ENCODE measurements at regions not wholly inside any gene's neighbourhood (a gene's known extent, or its start where the extent isn't known, plus 50 kb on each side); places are given as distances from the start of the nearest gene placed in this dataset.

GRCh38 chr1:198846556-198846955 is 207.7 kb downstream of the PTPRC start:
- no peaks in the 10 kb centered on the region for H3K27me3 Mint-ChIP-seq (ENCODE audit: low read depth, unreplicated experiment)
- DNase-seq (ENCODE audit: low read depth), result peak; percentile 51
- H3K36me3 Mint-ChIP-seq (ENCODE audit: low read depth, unreplicated experiment), result peaks cover 30% of the 10 kb centered on the region
- Histone ChIP-seq H3K36me3 (ENCODE audit: insufficient read depth, low read length) (peaks cover 20% of the 10 kb centered on the region), H3K9ac (ENCODE audit: low read length) (no peak overlapping the region), H3K27ac (ENCODE audit: low read depth, low read length) (no peak overlapping the region), H3K4me3 (ENCODE audit: insufficient read depth, low read depth, low read length) (no peak overlapping the region), H2AFZ (ENCODE audit: low read depth, low read length) (no peak overlapping the region), H3K4me2 (ENCODE audit: low read length) (no peak overlapping the region), H4K20me1 (ENCODE audit: insufficient read depth, low read length) (peaks cover 47% of the 10 kb centered on the region), H3K27me3 (ENCODE audit: insufficient read depth, low read length) (no peaks in the 10 kb centered on the region), H3K4me1 (ENCODE audit: insufficient read depth, low read length) (no peaks in the 10 kb centered on the region), H3K79me2 (ENCODE audit: insufficient read depth, low read length) (peaks cover 43% of the 10 kb centered on the region), H3K9me3 (ENCODE audit: insufficient read depth, low read depth, low read length) (no peaks in the 10 kb centered on the region)
- peaks cover 10% of the 10 kb centered on the region for H3K9me3 Mint-ChIP-seq (ENCODE audit: unreplicated experiment)
- H3K4me3 Mint-ChIP-seq (ENCODE audit: unreplicated experiment), result no peak overlapping the region
- TF ChIP-seq, protein P1, sequence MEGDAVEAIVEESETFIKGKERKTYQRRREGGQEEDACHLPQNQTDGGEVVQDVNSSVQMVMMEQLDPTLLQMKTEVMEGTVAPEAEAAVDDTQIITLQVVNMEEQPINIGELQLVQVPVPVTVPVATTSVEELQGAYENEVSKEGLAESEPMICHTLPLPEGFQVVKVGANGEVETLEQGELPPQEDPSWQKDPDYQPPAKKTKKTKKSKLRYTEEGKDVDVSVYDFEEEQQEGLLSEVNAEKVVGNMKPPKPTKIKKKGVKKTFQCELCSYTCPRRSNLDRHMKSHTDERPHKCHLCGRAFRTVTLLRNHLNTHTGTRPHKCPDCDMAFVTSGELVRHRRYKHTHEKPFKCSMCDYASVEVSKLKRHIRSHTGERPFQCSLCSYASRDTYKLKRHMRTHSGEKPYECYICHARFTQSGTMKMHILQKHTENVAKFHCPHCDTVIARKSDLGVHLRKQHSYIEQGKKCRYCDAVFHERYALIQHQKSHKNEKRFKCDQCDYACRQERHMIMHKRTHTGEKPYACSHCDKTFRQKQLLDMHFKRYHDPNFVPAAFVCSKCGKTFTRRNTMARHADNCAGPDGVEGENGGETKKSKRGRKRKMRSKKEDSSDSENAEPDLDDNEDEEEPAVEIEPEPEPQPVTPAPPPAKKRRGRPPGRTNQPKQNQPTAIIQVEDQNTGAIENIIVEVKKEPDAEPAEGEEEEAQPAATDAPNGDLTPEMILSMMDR (IDR thresholded peaks at IDR 0.05; ENCODE audit: insufficient read depth, low read depth, low read length), result no peak
- no peak for TF ChIP-seq EZH2 (IDR thresholded peaks at IDR 0.05; ENCODE audit: insufficient read depth, low read length)
- H3K4me1 Mint-ChIP-seq (ENCODE audit: low read depth, unreplicated experiment), result peaks cover 34% of the 10 kb centered on the region
- H3K27ac Mint-ChIP-seq (ENCODE audit: unreplicated experiment), result peak overlapping the region; percentile 84
- no peak for FAIRE-seq

DNA sequence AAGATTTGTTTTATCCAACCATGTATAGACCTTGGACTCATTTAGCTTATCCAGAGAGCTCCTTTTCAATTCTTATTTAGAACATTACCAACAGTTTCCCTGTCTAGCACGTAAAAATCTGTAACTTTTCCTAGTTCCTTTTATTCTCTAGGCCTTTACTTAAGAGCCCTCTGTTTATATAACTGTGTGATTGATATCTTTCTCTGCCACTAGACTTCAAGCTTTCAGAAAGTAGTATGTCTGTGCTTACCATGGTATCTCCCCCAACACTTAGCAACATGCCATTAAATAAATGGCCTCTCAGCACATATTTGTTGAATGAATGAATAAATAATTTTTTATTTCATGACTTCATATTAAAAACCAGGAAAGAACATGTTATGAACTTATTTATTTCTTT is 209.4 kb downstream of the PTPRC start:
- Histone ChIP-seq H3K79me2 (ENCODE audit: insufficient read depth, low read length) (peaks cover 52% of the 10 kb centered on the region), H3K27me3 (ENCODE audit: insufficient read depth, low read length) (no peaks in the 10 kb centered on the region), H3K36me3 (ENCODE audit: insufficient read depth, low read length) (peaks cover 15% of the 10 kb centered on the region), H3K9me3 (ENCODE audit: insufficient read depth, low read depth, low read length) (no peaks in the 10 kb centered on the region), H4K20me1 (ENCODE audit: insufficient read depth, low read length) (peaks cover 35% of the 10 kb centered on the region), H2AFZ (ENCODE audit: low read depth, low read length) (no peak overlapping the region), H3K4me2 (ENCODE audit: low read length) (no peak overlapping the region), H3K27ac (ENCODE audit: low read depth, low read length) (no peak overlapping the region), H3K4me3 (ENCODE audit: insufficient read depth, low read depth, low read length) (no peak overlapping the region), H3K4me1 (ENCODE audit: insufficient read depth, low read length) (no peaks in the 10 kb centered on the region), H3K9ac (ENCODE audit: low read length) (no peak overlapping the region)
- no peak for FAIRE-seq
- DNase-seq (ENCODE audit: low read depth), result peak; percentile 27
- Mint-ChIP-seq H3K4me1 (ENCODE audit: low read depth, unreplicated experiment) (peaks cover 30% of the 10 kb centered on the region), H3K27ac (ENCODE audit: unreplicated experiment) (no peak overlapping the region), H3K9me3 (ENCODE audit: unreplicated experiment) (peaks cover 10% of the 10 kb centered on the region), H3K36me3 (ENCODE audit: low read depth, unreplicated experiment) (peaks cover 31% of the 10 kb centered on the region), H3K4me3 (ENCODE audit: unreplicated experiment) (no peak overlapping the region), H3K27me3 (ENCODE audit: low read depth, unreplicated experiment) (no peaks in the 10 kb centered on the region)
- TF ChIP-seq EZH2 (IDR thresholded peaks at IDR 0.05; ENCODE audit: insufficient read depth, low read length), result no peak
- TF ChIP-seq, protein P1 (IDR thresholded peaks at IDR 0.05; ENCODE audit: insufficient read depth, low read depth, low read length), result no peak

DNA sequence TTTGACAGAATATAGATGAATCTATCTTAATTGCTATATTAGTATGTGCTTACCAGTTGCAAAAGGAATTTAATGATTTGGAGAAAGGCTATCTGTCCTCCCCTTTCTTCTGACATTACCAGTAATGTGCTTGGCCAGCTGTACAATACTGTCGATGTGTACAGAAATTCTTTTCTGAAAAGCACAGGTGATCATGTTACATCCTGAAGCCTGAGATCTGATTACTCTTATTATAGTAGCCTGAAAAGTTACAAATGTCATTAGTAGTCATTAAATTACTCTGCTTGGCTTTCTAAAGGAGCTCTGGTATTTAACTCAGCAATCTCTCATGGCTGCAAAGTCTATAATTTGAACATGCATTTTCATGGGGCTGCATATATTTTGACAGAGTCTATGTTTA is 209.8 kb downstream of the PTPRC start:
- Histone ChIP-seq H3K9ac (ENCODE audit: low read length) (no peak overlapping the region), H3K4me1 (ENCODE audit: insufficient read depth, low read length) (no peaks in the 10 kb centered on the region), H3K4me2 (ENCODE audit: low read length) (no peak overlapping the region), H3K36me3 (ENCODE audit: insufficient read depth, low read length) (peaks cover 14% of the 10 kb centered on the region), H3K27me3 (ENCODE audit: insufficient read depth, low read length) (no peaks in the 10 kb centered on the region), H3K9me3 (ENCODE audit: insufficient read depth, low read depth, low read length) (no peaks in the 10 kb centered on the region), H3K79me2 (ENCODE audit: insufficient read depth, low read length) (peaks cover 54% of the 10 kb centered on the region), H2AFZ (ENCODE audit: low read depth, low read length) (no peak overlapping the region), H4K20me1 (ENCODE audit: insufficient read depth, low read length) (peaks cover 32% of the 10 kb centered on the region), H3K27ac (ENCODE audit: low read depth, low read length) (no peak overlapping the region), H3K4me3 (ENCODE audit: insufficient read depth, low read depth, low read length) (no peak overlapping the region)
- peaks cover 30% of the 10 kb centered on the region for H3K36me3 Mint-ChIP-seq (ENCODE audit: low read depth, unreplicated experiment)
- peaks cover 10% of the 10 kb centered on the region for H3K9me3 Mint-ChIP-seq (ENCODE audit: unreplicated experiment)
- no peak overlapping the region for H3K27ac Mint-ChIP-seq (ENCODE audit: unreplicated experiment)
- FAIRE-seq (no peak), DNase-seq (ENCODE audit: low read depth) (no peak)
- H3K4me1 Mint-ChIP-seq (ENCODE audit: low read depth, unreplicated experiment), result peaks cover 30% of the 10 kb centered on the region
- H3K27me3 Mint-ChIP-seq (ENCODE audit: low read depth, unreplicated experiment), result no peaks in the 10 kb centered on the region
- TF ChIP-seq EZH2 (IDR thresholded peaks at IDR 0.05; ENCODE audit: insufficient read depth, low read length), result no peak
- TF ChIP-seq, protein P1 (IDR thresholded peaks at IDR 0.05; ENCODE audit: insufficient read depth, low read depth, low read length), result no peak
- H3K4me3 Mint-ChIP-seq (ENCODE audit: unreplicated experiment), result no peak overlapping the region

Data from astrocyte (in vitro differentiated cells and primary cell).